ENCODE measurements at regions not wholly inside any gene's neighbourhood (a gene's known extent, or its start where the extent isn't known, plus 50 kb on each side); places are given as distances from the start of the nearest gene placed in this dataset.

DNA sequence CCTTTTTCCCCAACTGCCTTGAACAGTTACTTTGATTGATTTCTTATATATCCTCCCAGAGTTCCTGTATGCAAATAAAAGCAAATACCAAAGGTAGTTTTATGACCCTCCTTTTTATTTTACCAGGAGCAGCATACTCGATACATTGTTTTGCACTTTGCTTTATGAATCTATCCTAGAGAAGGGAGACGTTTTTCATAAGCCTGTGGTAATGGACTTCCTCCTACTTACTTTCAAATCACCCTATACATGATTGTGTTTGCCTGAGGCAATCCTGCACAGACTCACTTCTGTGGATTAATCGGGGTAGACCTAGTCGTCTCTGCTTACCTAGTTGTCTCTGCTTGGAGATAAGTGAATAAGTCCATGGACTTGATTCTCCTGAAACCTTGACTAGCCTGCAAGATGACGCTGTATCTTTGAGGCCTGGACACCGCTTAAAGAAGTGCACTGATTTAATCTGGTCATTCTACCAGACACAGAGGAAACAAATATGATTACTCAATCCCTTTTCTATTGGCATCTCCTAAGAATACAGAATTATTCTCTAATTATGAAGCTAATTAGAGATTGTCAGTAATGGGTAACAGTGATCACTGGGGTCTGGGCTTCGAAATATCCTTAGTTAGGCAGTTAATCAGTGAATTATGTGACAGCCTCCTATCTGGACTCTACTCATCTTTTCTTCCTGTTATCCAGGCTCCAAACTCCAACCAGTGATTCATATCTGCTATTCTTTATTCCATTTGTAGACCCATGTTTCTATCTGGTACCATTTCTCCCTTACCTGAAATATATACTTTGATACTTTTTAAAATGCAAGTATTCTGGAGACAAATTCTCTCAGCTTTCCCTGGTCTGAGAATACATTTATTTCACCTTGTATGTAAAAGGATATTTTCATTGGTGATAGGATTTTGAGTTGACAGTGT, 447.4 kb upstream of the TRIB2 start:
- H3K79me2 ChIP-seq (ENCODE audit: control insufficient read depth, insufficient read depth, low read length) = no peaks in the 10 kb centered on the region
- H3K27me3 ChIP-seq (ENCODE audit: control insufficient read depth in 2 of 2, insufficient read depth in 2 of 2, low read length in 2 of 2) = no peaks in the 10 kb centered on the region
- no peaks in the 10 kb centered on the region for H3K36me3 ChIP-seq (ENCODE audit: control insufficient read depth in 2 of 2, extremely low read depth in 1 of 2, insufficient read depth in 2 of 2, low read length in 2 of 2)
- intact Hi-C loops (cut with micrococcal nuclease) (no loop called here), dilution Hi-C loops (cut with MboI; ENCODE audit: extremely low pct_ligation_motif_present, low sequenced_read_pairs) (no loop called here)
- no peak for TF ChIP-seq MYC (IDR thresholded peaks at IDR 0.05; ENCODE audit: low read depth, low read length)
- TF ChIP-seq JUN (IDR thresholded peaks at IDR 0.05; ENCODE audit: borderline replicate concordance, insufficient read depth, insufficient read length, low read depth) = no peak
- no peak for TF ChIP-seq POLR2A (IDR thresholded peaks at IDR 0.05; ENCODE audit: low read depth, low read length)
- TF ChIP-seq POLR2AphosphoS5 (IDR thresholded peaks at IDR 0.05; ENCODE audit: insufficient read depth, low read depth, low read length) = no peak
- TF ChIP-seq GATA2 (IDR thresholded peaks at IDR 0.05; ENCODE audit: insufficient read depth, insufficient read length, low read depth, low read length) = no peak
- TF ChIP-seq CTCF (IDR thresholded peaks at IDR 0.05; ENCODE audit: extremely low read depth in 1 of 2, insufficient read depth in 1 of 2, low read depth in 1 of 2, low read length in 2 of 2) = no peak
- TF ChIP-seq EZH2 (IDR thresholded peaks at IDR 0.05; ENCODE audit: borderline replicate concordance, low read depth, low read length, severe bottlenecking) = no peak
- no peak for TF ChIP-seq MAX (IDR thresholded peaks at IDR 0.05; ENCODE audit: insufficient read depth, insufficient read length)
- TF ChIP-seq FOS (IDR thresholded peaks at IDR 0.05; ENCODE audit: borderline replicate concordance, insufficient read depth, low read length) = no peak
- DNase-seq (ENCODE audit: low read depth, low spot score) (no peak), FAIRE-seq (no peak)
- no peaks in the 10 kb centered on the region for H4K20me1 ChIP-seq (replicated peaks; ENCODE audit: control insufficient read depth, extremely low read depth, insufficient read depth, low read length)
- no peaks in the 10 kb centered on the region for H3K9me3 ChIP-seq (replicated peaks; ENCODE audit: control insufficient read depth, insufficient read depth, low read length)
- ChIA-PET CTCF (no interaction called here), POLR2A (no interaction called here)
- H3K9ac ChIP-seq (replicated peaks; ENCODE audit: extremely low read depth, insufficient read depth, low read length) = no peak overlapping the region
- H3K4me2 ChIP-seq (ENCODE audit: insufficient read depth, low read length) = no peak overlapping the region
- peaks cover 2% of the 10 kb centered on the region for H3K9me1 ChIP-seq (replicated peaks; ENCODE audit: control insufficient read depth, extremely low read depth, insufficient read depth, low read length)
- no peak overlapping the region for H2AFZ ChIP-seq (ENCODE audit: low read depth, low read length)
- no peak overlapping the region for H3K4me3 ChIP-seq (replicated peaks in 1 of 3; ENCODE audit: insufficient read depth in 1 of 3, low read depth in 1 of 3, low read length in 3 of 3)
- BruUV-seq (replicated peaks) = no TSS peak
- no peaks in the 10 kb centered on the region for H3K4me1 ChIP-seq (ENCODE audit: control insufficient read depth, extremely low read depth, insufficient read depth, low read length)
- H3K27ac ChIP-seq (ENCODE audit: insufficient read depth, low read depth, low read length) = no peak overlapping the region

All from endothelial cell of umbilical vein (primary cell).